Stimulated activated naive CD8-positive, alpha-beta T cell treated with anti-CD3 and anti-CD28 coated beads, Interleukin-15, Interleukin-2, amounts not matched to agents 100 ng/mL and 50 ng/mL, for 24 hours (primary cell): ENCODE measurements at regions not wholly inside any gene's neighbourhood (a gene's known extent, or its start where the extent isn't known, plus 50 kb on each side); places are given as distances from the start of the nearest gene placed in this dataset.

Source experiments
- H3K27ac Mint-ChIP-seq: one replicate; pipeline ENCODE4 v1.8.0; 2021; ENCODE audit warnings: mild to moderate bottlenecking, mixed read lengths
- H3K27me3 Mint-ChIP-seq: one replicate; pipeline ENCODE4 v1.8.0; 2021; ENCODE audit warnings: mixed read lengths
- H3K36me3 Mint-ChIP-seq: one replicate; pipeline ENCODE4 v1.8.0; 2021; ENCODE audit warnings: low read depth, mixed read lengths
- H3K4me1 Mint-ChIP-seq: one replicate; pipeline ENCODE4 v1.8.0; 2021; ENCODE audit warnings: low read depth, mixed read lengths
- H3K4me3 Mint-ChIP-seq: one replicate; pipeline ENCODE4 v1.8.0; 2021; ENCODE audit warnings: mild to moderate bottlenecking, mixed read lengths
- H3K9me3 Mint-ChIP-seq: one replicate; pipeline ENCODE4 v1.8.0; 2021; ENCODE audit warnings: mixed read lengths

GRCh38 chr11:92625894-92626293 is 343.6 kb upstream of the MTNR1B start:
- H3K36me3 Mint-ChIP-seq = no peaks in the 10 kb centered on the region
- no peak overlapping the region for H3K27ac Mint-ChIP-seq

DNA sequence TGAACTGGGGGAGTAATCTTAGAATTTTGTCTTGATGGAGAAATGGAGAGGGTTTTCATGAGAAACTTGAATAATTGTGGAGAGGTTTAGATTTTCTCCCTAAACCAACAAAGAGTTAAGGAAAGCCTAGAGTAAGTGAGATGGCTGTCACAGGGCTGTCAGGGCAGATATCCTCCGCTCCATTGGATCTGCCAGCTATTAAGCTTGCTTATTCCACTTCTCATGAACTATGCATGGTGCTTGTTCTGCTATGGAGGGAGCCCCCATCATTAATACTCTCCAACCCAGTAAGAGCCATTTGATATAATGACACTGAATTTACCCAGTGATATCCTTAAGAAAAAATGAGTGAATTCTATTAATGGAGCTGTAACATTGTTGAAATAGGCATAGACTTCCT is 342.8 kb upstream of the MTNR1B start:
- Mint-ChIP-seq H3K36me3 (no peaks in the 10 kb centered on the region), H3K9me3 (no peaks in the 10 kb centered on the region), H3K27ac (no peak overlapping the region), H3K4me1 (no peaks in the 10 kb centered on the region), H3K4me3 (no peak overlapping the region), H3K27me3 (no peaks in the 10 kb centered on the region)

More at GRCh38 chr11:92625894-92626293, 343.6 kb upstream of the MTNR1B start:
- H3K4me1 Mint-ChIP-seq = no peaks in the 10 kb centered on the region
- no peak overlapping the region for H3K4me3 Mint-ChIP-seq
- H3K9me3 Mint-ChIP-seq = no peaks in the 10 kb centered on the region
- no peaks in the 10 kb centered on the region for H3K27me3 Mint-ChIP-seq

DNA sequence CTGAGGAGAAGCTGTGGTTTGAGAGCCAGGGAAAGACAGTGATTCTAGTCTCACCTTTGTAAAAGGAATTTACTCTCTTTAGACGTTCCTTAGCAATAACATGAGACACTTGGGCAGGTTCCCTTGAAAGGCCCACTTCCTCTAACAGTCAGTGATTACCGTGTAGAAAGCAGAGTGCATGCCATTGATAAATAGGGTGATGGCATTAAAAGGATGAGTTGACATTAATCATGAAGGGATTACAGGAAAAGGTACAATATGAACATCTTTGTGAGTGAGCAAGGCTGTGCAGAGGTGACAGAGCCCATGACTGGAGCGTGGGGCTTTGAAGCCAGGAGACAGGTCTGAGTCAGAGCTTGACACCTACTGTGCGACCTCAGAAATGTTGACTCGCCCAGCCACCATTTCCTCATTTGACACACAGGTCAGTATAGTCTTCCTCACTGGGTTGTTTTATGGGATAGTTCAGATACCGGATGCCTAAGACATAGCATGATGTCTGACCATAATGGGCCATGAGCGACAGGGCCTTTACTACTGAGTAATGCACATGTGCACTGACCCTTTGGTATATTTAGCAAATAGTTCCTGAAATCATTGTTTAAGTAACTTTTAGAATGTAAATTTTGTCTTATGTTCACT is 341.7 kb upstream of the MTNR1B start:
- H3K36me3 Mint-ChIP-seq = no peaks in the 10 kb centered on the region
- H3K27me3 Mint-ChIP-seq = no peaks in the 10 kb centered on the region
- no peak overlapping the region for H3K27ac Mint-ChIP-seq
- no peaks in the 10 kb centered on the region for H3K9me3 Mint-ChIP-seq
- H3K4me3 Mint-ChIP-seq = no peak overlapping the region
- no peaks in the 10 kb centered on the region for H3K4me1 Mint-ChIP-seq

DNA sequence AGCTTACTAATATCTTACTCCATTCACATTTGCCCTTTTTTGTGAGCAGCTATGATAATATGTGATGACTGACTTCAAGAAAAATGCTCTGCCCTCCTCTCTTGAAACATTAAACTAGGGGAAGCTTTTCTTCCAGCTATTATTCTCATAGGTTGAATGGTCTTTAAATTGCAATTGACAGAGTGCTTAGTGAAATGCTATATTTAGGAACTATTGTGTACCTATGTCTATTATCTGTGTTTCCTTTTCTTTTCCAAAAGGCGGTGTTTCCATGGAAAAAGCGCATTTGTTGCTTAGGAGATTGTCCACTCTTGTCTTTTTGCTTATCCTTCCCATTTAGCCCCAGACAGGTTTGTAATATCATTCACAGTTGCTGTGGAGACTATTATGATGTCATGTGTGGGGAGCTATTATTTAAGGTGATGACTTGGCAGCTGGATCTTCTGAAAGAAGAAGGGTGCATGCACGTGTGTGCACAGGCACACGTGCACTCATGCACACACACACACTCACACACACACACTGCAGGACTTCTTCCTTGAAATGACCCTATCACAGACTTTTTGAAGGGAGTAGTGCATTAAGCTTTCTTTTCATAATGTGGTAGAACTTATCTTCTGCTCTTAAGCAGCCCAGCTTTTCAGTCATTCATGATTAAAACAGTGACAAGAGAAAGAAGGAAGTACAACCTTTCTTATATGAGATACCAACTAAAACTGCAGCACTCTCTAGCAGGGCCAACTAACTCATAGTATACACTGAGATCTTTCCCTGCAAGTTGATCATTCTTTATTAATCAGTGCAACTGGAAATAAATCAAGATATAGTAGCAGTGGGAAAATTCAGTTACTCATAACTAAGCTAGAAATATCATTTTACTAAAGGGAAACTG is 340.8 kb upstream of the MTNR1B start:
- Mint-ChIP-seq H3K27me3 (no peaks in the 10 kb centered on the region), H3K4me1 (no peaks in the 10 kb centered on the region), H3K27ac (no peak overlapping the region), H3K36me3 (no peaks in the 10 kb centered on the region), H3K9me3 (no peaks in the 10 kb centered on the region), H3K4me3 (no peak overlapping the region)

DNA sequence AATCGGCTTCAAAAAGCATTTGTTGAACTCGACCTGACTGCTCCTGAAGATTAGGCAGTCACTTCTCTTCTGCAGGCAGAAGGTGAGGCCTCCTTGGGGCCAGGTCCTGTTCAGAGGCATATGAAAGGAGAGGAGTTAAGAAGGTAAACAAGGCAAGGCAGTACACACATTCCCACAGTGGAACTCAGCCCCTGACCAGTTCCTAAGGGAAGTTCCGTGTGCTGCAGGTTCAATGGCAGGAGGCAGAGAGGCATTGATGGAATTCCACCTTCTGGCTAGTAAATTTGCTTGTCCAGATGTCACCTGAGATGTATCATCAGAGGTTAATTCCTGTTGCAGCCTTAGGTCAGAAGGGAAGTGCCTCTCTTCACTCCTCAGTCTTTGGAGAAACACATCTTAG is 337.0 kb upstream of the MTNR1B start:
- no peak overlapping the region for H3K27ac Mint-ChIP-seq
- no peaks in the 10 kb centered on the region for H3K4me1 Mint-ChIP-seq
- no peaks in the 10 kb centered on the region for H3K27me3 Mint-ChIP-seq
- no peak overlapping the region for H3K4me3 Mint-ChIP-seq
- H3K9me3 Mint-ChIP-seq = no peaks in the 10 kb centered on the region
- no peaks in the 10 kb centered on the region for H3K36me3 Mint-ChIP-seq

DNA sequence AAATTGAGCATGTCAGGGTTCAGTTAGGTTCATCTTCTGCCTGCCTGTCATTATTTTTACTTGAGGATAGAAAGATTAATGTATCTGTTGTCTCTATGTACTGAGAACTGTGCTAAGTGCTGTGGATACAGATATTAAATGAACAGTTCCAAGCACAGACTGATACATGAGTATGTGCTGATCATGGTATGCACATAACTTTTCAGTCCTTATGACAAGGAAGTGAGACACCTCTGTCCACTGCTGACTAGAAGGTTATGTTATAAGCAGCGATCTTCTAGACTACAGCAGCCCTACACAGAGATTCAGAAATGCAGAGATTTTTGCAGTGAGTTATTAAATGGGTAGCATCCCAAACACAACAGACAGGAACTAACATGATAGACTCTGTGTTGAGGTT is 335.6 kb upstream of the MTNR1B start:
- no peak overlapping the region for H3K27ac Mint-ChIP-seq
- no peaks in the 10 kb centered on the region for H3K36me3 Mint-ChIP-seq
- no peaks in the 10 kb centered on the region for H3K9me3 Mint-ChIP-seq
- no peaks in the 10 kb centered on the region for H3K4me1 Mint-ChIP-seq
- H3K27me3 Mint-ChIP-seq = no peaks in the 10 kb centered on the region
- H3K4me3 Mint-ChIP-seq = no peak overlapping the region

- Mint-ChIP-seq H3K4me1 (no peaks in the 10 kb centered on the region), H3K27ac (no peak overlapping the region), H3K9me3 (no peaks in the 10 kb centered on the region), H3K4me3 (no peak overlapping the region), H3K27me3 (no peaks in the 10 kb centered on the region), H3K36me3 (no peaks in the 10 kb centered on the region)
Measured at GRCh38 chr11:92636543-92637188, 332.8 kb upstream of the MTNR1B start.

- Mint-ChIP-seq H3K27me3 (no peaks in the 10 kb centered on the region), H3K9me3 (no peaks in the 10 kb centered on the region)
Measured at GRCh38 chr11:92638678-92639077, 330.8 kb upstream of the MTNR1B start.

DNA sequence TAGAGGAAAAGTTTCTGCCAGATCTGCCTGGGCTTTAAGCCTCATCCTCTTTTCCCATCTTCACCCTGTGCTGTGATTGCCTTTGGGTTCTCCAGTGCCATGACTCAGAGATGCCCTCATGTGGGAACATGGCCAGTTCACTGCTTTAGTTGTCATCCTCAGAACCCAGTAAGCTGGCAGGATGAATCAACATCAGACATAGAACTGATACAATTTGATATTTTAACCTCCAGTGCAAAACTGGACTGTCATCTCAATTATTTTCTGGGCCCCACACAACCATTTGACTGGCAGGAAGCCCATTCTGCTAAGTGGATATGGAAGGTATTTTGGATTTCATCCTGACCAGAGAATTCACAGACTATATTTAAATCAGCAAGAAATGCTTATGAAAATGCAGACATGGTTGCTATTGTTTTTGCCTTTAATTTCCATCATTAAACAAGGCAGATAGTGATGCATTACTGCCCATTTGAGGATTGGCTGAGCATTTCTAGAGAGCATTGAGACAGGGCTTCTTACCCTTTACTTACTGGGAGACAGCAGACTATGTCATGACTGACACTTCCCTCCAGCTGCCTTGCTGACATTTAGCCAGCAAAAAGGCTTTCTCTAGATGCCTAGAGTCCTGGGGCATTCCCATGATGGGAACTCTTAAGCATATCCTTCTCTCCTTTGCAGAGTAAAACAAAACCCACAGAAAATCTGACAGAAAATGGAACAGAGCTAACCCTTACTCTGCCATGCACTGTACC is 327.1 kb upstream of the MTNR1B start:
- H3K27me3 Mint-ChIP-seq = no peaks in the 10 kb centered on the region
- no peaks in the 10 kb centered on the region for H3K36me3 Mint-ChIP-seq
- H3K4me1 Mint-ChIP-seq = no peaks in the 10 kb centered on the region
- H3K27ac Mint-ChIP-seq = no peak overlapping the region
- no peak overlapping the region for H3K4me3 Mint-ChIP-seq
- no peaks in the 10 kb centered on the region for H3K9me3 Mint-ChIP-seq

More at GRCh38 chr11:92638678-92639077, 330.8 kb upstream of the MTNR1B start:
- Mint-ChIP-seq H3K36me3 (no peaks in the 10 kb centered on the region), H3K4me3 (no peak overlapping the region), H3K4me1 (no peaks in the 10 kb centered on the region), H3K27ac (no peak overlapping the region)

DNA sequence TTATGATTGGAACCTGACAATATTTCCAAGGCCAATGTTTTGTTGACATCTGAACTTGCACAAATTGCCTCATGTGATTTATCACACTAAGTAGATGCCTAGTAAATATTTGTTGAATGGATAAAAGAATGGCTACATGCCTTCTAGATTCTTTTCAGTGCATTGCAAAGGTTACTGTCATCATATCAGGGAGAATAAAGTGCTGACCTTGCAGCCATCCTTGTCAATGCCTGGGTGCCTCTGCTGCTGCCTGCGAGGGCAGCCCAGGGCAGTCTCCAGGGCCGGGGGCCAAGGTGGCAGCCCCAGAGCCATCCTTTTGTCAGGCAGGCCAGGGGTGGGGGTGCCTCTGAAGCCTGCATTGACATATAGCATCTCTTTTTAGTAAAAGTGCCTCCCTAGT is 325.6 kb upstream of the MTNR1B start:
- no peaks in the 10 kb centered on the region for H3K27me3 Mint-ChIP-seq

GRCh38 chr11:92644595-92645445 is 324.6 kb upstream of the MTNR1B start:
- H3K36me3 Mint-ChIP-seq = no peaks in the 10 kb centered on the region
- H3K4me3 Mint-ChIP-seq = no peak overlapping the region
- no peaks in the 10 kb centered on the region for H3K9me3 Mint-ChIP-seq
- no peaks in the 10 kb centered on the region for H3K4me1 Mint-ChIP-seq
- H3K27me3 Mint-ChIP-seq = no peaks in the 10 kb centered on the region
- no peak overlapping the region for H3K27ac Mint-ChIP-seq

More for the DNA sequence above, 325.6 kb upstream of the MTNR1B start:
- H3K4me3 Mint-ChIP-seq = no peak overlapping the region
- H3K36me3 Mint-ChIP-seq = no peaks in the 10 kb centered on the region
- H3K27ac Mint-ChIP-seq = no peak overlapping the region
- H3K4me1 Mint-ChIP-seq = no peaks in the 10 kb centered on the region
- no peaks in the 10 kb centered on the region for H3K9me3 Mint-ChIP-seq

- Mint-ChIP-seq H3K4me1 (no peaks in the 10 kb centered on the region), H3K4me3 (no peak overlapping the region), H3K9me3 (no peaks in the 10 kb centered on the region), H3K27ac (no peak overlapping the region), H3K27me3 (no peaks in the 10 kb centered on the region), H3K36me3 (no peaks in the 10 kb centered on the region)
Measured at GRCh38 chr11:92651159-92651558, 318.3 kb upstream of the MTNR1B start.

DNA sequence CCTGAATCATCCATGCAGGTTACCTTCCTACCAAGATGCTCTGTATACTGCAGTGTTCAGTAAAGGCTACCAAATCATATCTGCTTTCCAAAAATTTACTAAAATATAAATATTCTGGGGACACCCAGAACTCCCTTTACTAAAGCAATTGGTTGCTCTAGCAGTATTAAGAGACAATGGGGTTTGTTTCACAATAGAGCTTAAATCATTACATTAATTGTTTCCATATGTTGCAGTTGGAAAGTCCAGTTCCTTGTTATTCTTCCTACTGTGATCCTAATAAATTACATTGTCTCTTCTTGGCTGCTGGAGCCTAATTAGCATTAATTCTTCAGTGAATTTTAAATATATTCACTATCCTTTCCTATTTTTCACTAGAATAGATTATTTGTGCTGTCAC is 316.0 kb upstream of the MTNR1B start:
- Mint-ChIP-seq H3K4me3 (no peak overlapping the region), H3K27ac (no peak overlapping the region), H3K9me3 (no peaks in the 10 kb centered on the region), H3K36me3 (no peaks in the 10 kb centered on the region), H3K27me3 (no peaks in the 10 kb centered on the region), H3K4me1 (no peaks in the 10 kb centered on the region)

- Mint-ChIP-seq H3K9me3 (no peaks in the 10 kb centered on the region), H3K4me1 (no peaks in the 10 kb centered on the region)
Measured at GRCh38 chr11:92656783-92657182, 312.7 kb upstream of the MTNR1B start.

More at GRCh38 chr11:92656783-92657182, 312.7 kb upstream of the MTNR1B start:
- no peak overlapping the region for H3K4me3 Mint-ChIP-seq
- H3K27me3 Mint-ChIP-seq = no peaks in the 10 kb centered on the region
- H3K27ac Mint-ChIP-seq = no peak overlapping the region
- no peaks in the 10 kb centered on the region for H3K36me3 Mint-ChIP-seq
